H1 (cell line): ENCODE measurements at regions not wholly inside any gene's neighbourhood (a gene's known extent, or its start where the extent isn't known, plus 50 kb on each side); places are given as distances from the start of the nearest gene placed in this dataset.

Experiments
- CTCF ChIA-PET: fragments of 300-600 bp; sonication (Branson Sonifier 250); formaldehyde crosslinking; loops from one replicate; lab custom pipeline; 2021; ENCODE audit not compliant: partially characterized antibody; lab: Charles Lee
- POLR2A ChIA-PET: fragments of 300-600 bp; sonication (Branson Sonifier 250); formaldehyde crosslinking; loops from one replicate; lab custom pipeline; 2021; ENCODE audit warnings: inconsistent platforms; ENCODE audit not compliant: partially characterized antibody; lab: Charles Lee
- DNase-seq, 2 experiments: peaks; one replicate each; pipeline versions ENCODE4 v3.0.0 to v3.0.0-alpha.2; 2010 to 2022; ENCODE audit warnings: low spot score in 2 of 2, low read depth in 1 of 2, mixed read lengths in 1 of 2
- FAIRE-seq: peaks from 2 replicates; lab custom pipeline; 2011; peaks lifted over from hg19 to GRCh38; lab: Jason Lieb, UNC
- H2AFZ ChIP-seq: 2 replicates; pipeline ENCODE4 v1.8.1; 2012; ENCODE audit warnings: low read length, inconsistent platforms
- H2AK5ac ChIP-seq: 2 replicates; pipeline ENCODE4 v1.6.1; 2013; ENCODE audit warnings: low read depth, low read length
- H2BK120ac ChIP-seq: replicated peaks from 2 replicates; pipeline ENCODE3; 2013; ENCODE audit warnings: low read depth, low read length, inconsistent platforms
- H2BK12ac ChIP-seq: 2 replicates; pipeline ENCODE4 v1.6.1; 2013; ENCODE audit warnings: low read depth, low read length
- H2BK15ac ChIP-seq: 2 replicates; pipeline ENCODE4 v1.6.1; 2013; ENCODE audit warnings: low read length
- H2BK20ac ChIP-seq: 2 replicates; pipeline ENCODE4 v1.6.1; 2013; ENCODE audit warnings: low read length
- H2BK5ac ChIP-seq: 2 replicates; pipeline ENCODE4 v1.6.1; 2013; ENCODE audit warnings: low read depth, low read length
- H3K14ac ChIP-seq: 2 replicates; pipeline ENCODE4 v1.6.1; 2013; ENCODE audit warnings: inconsistent platforms; ENCODE audit not compliant: insufficient read length
- H3K18ac ChIP-seq: 2 replicates; pipeline ENCODE4 v1.6.1; 2013; ENCODE audit warnings: low read length; ENCODE audit errors: extremely low read depth
- H3K23ac ChIP-seq: 2 replicates; pipeline ENCODE4 v1.6.1; 2013; ENCODE audit warnings: inconsistent platforms; ENCODE audit not compliant: insufficient read length
- H3K23me2 ChIP-seq: 2 replicates; pipeline ENCODE4 v1.6.1; 2013; ENCODE audit warnings: low read depth, low read length
- H3K27ac ChIP-seq: 2 replicates; pipeline ENCODE4 v1.6.1; 2011; ENCODE audit warnings: low read depth, low read length, inconsistent platforms
- H3K27me3 ChIP-seq, 4 experiments: replicated peaks in 1 of 4; 1 replicate in 1 of 4; 2 replicates in 3 of 4; pipeline versions ENCODE4 v1.6.1 to v1.8.1; 2011 to 2013; ENCODE audit warnings: low read length in 3 of 4, mild to moderate bottlenecking in 3 of 4, inconsistent platforms in 2 of 4, mixed read lengths in 2 of 4, moderate library complexity in 1 of 4; ENCODE audit not compliant: control insufficient read depth in 3 of 4, insufficient read depth in 3 of 4; ENCODE audit errors: extremely low read depth in 1 of 4
- H3K36me3 ChIP-seq, 4 experiments: 2 replicates each; pipeline versions ENCODE4 v1.6.1 to v1.8.1; 2011 to 2013; ENCODE audit warnings: mild to moderate bottlenecking in 4 of 4, low read length in 3 of 4, moderate library complexity in 2 of 4, control low read depth in 1 of 4, inconsistent platforms in 1 of 4; ENCODE audit not compliant: insufficient read depth in 4 of 4, control insufficient read depth in 2 of 4
- H3K4ac ChIP-seq: replicated peaks from 2 replicates; pipeline ENCODE3; 2013; ENCODE audit warnings: low read length, low read depth, mixed read lengths, inconsistent platforms; ENCODE audit not compliant: insufficient read length
- H3K4me1 ChIP-seq, 4 experiments: replicated peaks in 1 of 4; 1 replicate in 1 of 4; 2 replicates in 3 of 4; pipeline versions ENCODE4 v1.6.1 to v1.8.1; 2011 to 2013; ENCODE audit warnings: low read length in 3 of 4, inconsistent platforms in 2 of 4, mixed read lengths in 1 of 4; ENCODE audit not compliant: insufficient read depth in 4 of 4, control insufficient read depth in 3 of 4
- H3K4me2 ChIP-seq, 2 experiments: 2 replicates each; pipeline versions ENCODE4 v1.6.1 to v1.8.1; 2011 to 2013; ENCODE audit warnings: low read depth in 2 of 2, low read length in 2 of 2, control low read depth in 1 of 2, inconsistent platforms in 1 of 2, mild to moderate bottlenecking in 1 of 2; ENCODE audit not compliant: insufficient read depth in 1 of 2
- H3K4me3 ChIP-seq, 4 experiments: fragments of 200-600, 300-600 bp in 1 of 4; sonication (generic), shearing (Covaris generic), sonication (Bioruptor Twin) in 1 of 4; 2 replicates each; pipeline versions ENCODE4 v1.5.1 to v1.8.1; 2011 to 2016; ENCODE audit warnings: low read length in 4 of 4, low read depth in 3 of 4, control low read depth in 2 of 4, inconsistent platforms in 2 of 4, mild to moderate bottlenecking in 2 of 4, mixed read lengths in 1 of 4, moderate library complexity in 1 of 4; ENCODE audit not compliant: insufficient read depth in 2 of 4; ENCODE audit errors: extremely low read depth in 1 of 4
- H3K56ac ChIP-seq: replicated peaks from 2 replicates; pipeline ENCODE3; 2013; ENCODE audit warnings: low read depth, mild to moderate bottlenecking, mixed read lengths, low read length, inconsistent platforms; ENCODE audit not compliant: insufficient read length
- H3K79me1 ChIP-seq: 2 replicates; pipeline ENCODE4 v1.6.1; 2013; ENCODE audit warnings: low read depth, low read length, control low read depth
- H3K79me2 ChIP-seq, 2 experiments: 2 replicates each; pipeline versions ENCODE4 v1.6.1 to v1.8.1; 2012 to 2013; ENCODE audit warnings: low read length in 2 of 2, mild to moderate bottlenecking in 2 of 2, inconsistent platforms in 1 of 2; ENCODE audit not compliant: insufficient read depth in 2 of 2, control insufficient read depth in 1 of 2
- H3K9ac ChIP-seq, 4 experiments: replicated peaks in 1 of 4; 1 replicate in 1 of 4; 2 replicates in 3 of 4; pipeline versions ENCODE4 v1.6.1 to v1.8.1; 2011 to 2013; ENCODE audit warnings: low read depth in 3 of 4, low read length in 3 of 4, control low read depth in 2 of 4, mild to moderate bottlenecking in 2 of 4, moderate library complexity in 2 of 4, inconsistent platforms in 1 of 4; ENCODE audit errors: extremely low read depth in 1 of 4
- H3K9me3 ChIP-seq, 2 experiments: 2 replicates each; pipeline versions ENCODE4 v1.6.1 to v1.8.1; 2012 to 2013; ENCODE audit warnings: mild to moderate bottlenecking in 2 of 2, moderate library complexity in 2 of 2, control low read depth in 1 of 2, inconsistent platforms in 1 of 2, low read depth in 1 of 2, low read length in 1 of 2, mixed read lengths in 1 of 2; ENCODE audit not compliant: insufficient read depth in 2 of 2
- H4K20me1 ChIP-seq, 2 experiments: replicated peaks in 1 of 2; 2 replicates each; pipeline versions ENCODE3 to v1.8.1; 2011 to 2013; ENCODE audit warnings: inconsistent platforms in 2 of 2, low read length in 2 of 2, mild to moderate bottlenecking in 1 of 2; ENCODE audit not compliant: insufficient read depth in 2 of 2, control insufficient read depth in 1 of 2
- H4K5ac ChIP-seq: 2 replicates; pipeline ENCODE4 v1.6.1; 2013; ENCODE audit warnings: low read length, low read depth, mixed read lengths, inconsistent platforms; ENCODE audit not compliant: insufficient read length
- H4K8ac ChIP-seq: 2 replicates; pipeline ENCODE4 v1.8.0; 2013; ENCODE audit warnings: mild to moderate bottlenecking, moderate library complexity, low read length, inconsistent platforms; ENCODE audit not compliant: insufficient read depth; ENCODE audit errors: extremely low read depth
- H4K91ac ChIP-seq: replicated peaks from 2 replicates; pipeline ENCODE3; 2013; ENCODE audit warnings: low read length, mixed read lengths, inconsistent platforms; ENCODE audit not compliant: insufficient read length
- EGR1 ChIP-seq: IDR thresholded peaks from 2 replicates; pipeline ENCODE4 v1.6.1; 2011; ENCODE audit warnings: low read depth, low read length, borderline replicate concordance
- EP300 ChIP-seq, 2 experiments: IDR thresholded peaks; 1 replicate in 1 of 2; 2 replicates in 1 of 2; pipeline ENCODE4 v1.6.1; 2011 to 2012; ENCODE audit warnings: low read depth in 2 of 2, low read length in 2 of 2, mild to moderate bottlenecking in 2 of 2, borderline replicate concordance in 1 of 2, inconsistent platforms in 1 of 2, moderate library complexity in 1 of 2
- FOSL1 ChIP-seq: IDR thresholded peaks from 2 replicates; pipeline ENCODE4 v1.6.1; 2011; ENCODE audit warnings: mild to moderate bottlenecking, low read depth, low read length, moderate library complexity; ENCODE audit not compliant: insufficient read depth
- MAX ChIP-seq: IDR thresholded peaks from 2 replicates; pipeline ENCODE4 v1.6.1; 2012; ENCODE audit warnings: inconsistent platforms
- POLR2A ChIP-seq, 2 experiments: IDR thresholded peaks; 1 replicate in 1 of 2; 2 replicates in 1 of 2; pipeline ENCODE4 v1.6.1; 2011; ENCODE audit warnings: low read depth in 2 of 2, low read length in 2 of 2, mild to moderate bottlenecking in 2 of 2; ENCODE audit errors: control extremely low read depth in 1 of 2
- RBBP5 ChIP-seq: IDR thresholded peaks from 2 replicates; pipeline ENCODE4 v1.7.1; 2012; ENCODE audit warnings: low read depth, mild to moderate bottlenecking, inconsistent platforms, low read length, moderate library complexity, borderline replicate concordance
- RXRA ChIP-seq: IDR thresholded peaks from 2 replicates; pipeline ENCODE4 v1.6.1; 2011; ENCODE audit warnings: low read depth, mild to moderate bottlenecking, low read length, moderate library complexity; ENCODE audit not compliant: insufficient read depth
- SP1 ChIP-seq: IDR thresholded peaks from 2 replicates; pipeline ENCODE4 v1.6.1; 2011; ENCODE audit warnings: low read depth, low read length
- SP2 ChIP-seq: IDR thresholded peaks from 2 replicates; pipeline ENCODE4 v1.6.1; 2012; ENCODE audit warnings: mild to moderate bottlenecking, low read length, inconsistent platforms
- TBP ChIP-seq: IDR thresholded peaks from 2 replicates; pipeline ENCODE4 v1.6.1; 2011; ENCODE audit warnings: low read depth, low read length, improper control_type of control experiment
- TCF12 ChIP-seq: IDR thresholded peaks from 2 replicates; pipeline ENCODE4 v1.6.1; 2011; ENCODE audit warnings: low read depth, mild to moderate bottlenecking, low read length
- YY1 ChIP-seq: IDR thresholded peaks from 2 replicates; pipeline ENCODE4 v1.6.1; 2011; ENCODE audit warnings: low read depth, mild to moderate bottlenecking, low read length
- WGBS, 2 experiments: shearing (Covaris generic) in 1 of 2; methylation state at CpG; one replicate each; pipeline versions ENCODE4 v1.1.6 to v1.1.7; 2013 to 2015; ENCODE audit warnings: low lambda C conversion rate in 2 of 2, mixed read lengths in 2 of 2, inconsistent platforms in 1 of 2, low coverage in 1 of 2, missing lambda C conversion rate in 1 of 2; ENCODE audit not compliant: insufficient replicate concordance in 2 of 2, insufficient coverage in 1 of 2, insufficient read length in 1 of 2; ENCODE audit errors: extremely low coverage in 1 of 2, missing lambda C conversion rate in 1 of 2; 5-methylcytosine and 5-hydroxymethylcytosine counted together
- TF ChIP-seq, protein P1 (sequence below): IDR thresholded peaks from 2 replicates; pipeline ENCODE4 v1.6.1; 2012; ENCODE audit warnings: inconsistent platforms

DNA sequence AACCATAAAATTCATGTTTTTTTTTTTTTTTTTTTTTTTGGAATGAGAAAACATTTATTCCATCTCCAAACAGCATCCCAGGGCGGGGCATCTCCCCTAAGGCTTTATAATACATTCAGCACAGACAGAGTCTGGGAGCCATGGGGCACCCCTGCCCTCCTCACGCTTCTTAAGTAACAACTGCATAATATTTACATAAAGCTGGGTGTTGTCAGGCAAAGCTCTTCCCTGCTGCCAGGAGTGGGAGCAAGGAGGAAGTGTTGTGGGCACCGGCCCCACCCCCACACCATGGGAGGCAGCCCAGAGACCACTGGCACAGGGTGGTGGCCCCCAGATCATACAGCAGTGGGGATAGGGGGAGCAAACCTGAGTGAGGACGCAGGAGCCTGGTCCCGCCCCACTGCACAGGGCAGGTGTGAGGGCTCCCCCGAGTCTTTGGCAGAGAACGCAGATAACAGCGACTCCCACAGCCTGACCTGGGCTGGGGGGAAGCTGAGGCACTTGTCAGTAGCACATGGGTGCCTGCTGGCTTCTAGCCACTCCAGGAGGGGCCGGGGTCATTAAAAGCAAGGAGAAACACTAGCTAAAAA lies 86.1 kb upstream of the CEP78 start:
- no peak overlapping the region for H2BK20ac ChIP-seq
- H2BK15ac ChIP-seq, result no peak overlapping the region
- 87% methylated on average over 9 of the region's 9 CpGs; no CpG with 5 or more reads in 1 of the 2 experiments for WGBS, 2 experiments
- ChIA-PET CTCF (interaction anchor here (0.6 to 1.2 kb wide), 3 partner anchors 20 to 1017 kb away, joined by 3 read pairs; no protein-coding TSS in a partner anchor), POLR2A (interaction anchor here (2.4 kb wide), 1 partner anchor 146 kb away, joined by 7 read pairs; the partner anchor contains the start of gene PSAT1)
- no peaks in the 10 kb centered on the region for H3K79me2 ChIP-seq
- no peaks in the 10 kb centered on the region for H3K79me1 ChIP-seq
- H2BK5ac ChIP-seq, result no peak overlapping the region
- H3K9ac ChIP-seq, result no peak overlapping the region
- H2BK120ac ChIP-seq, result no peak overlapping the region
- no peak overlapping the region for H3K27ac ChIP-seq
- H3K18ac ChIP-seq, result no peak overlapping the region
- H3K4ac ChIP-seq, result no peak overlapping the region
- no peak for DNase-seq
- no peak overlapping the region for H2AK5ac ChIP-seq
- H2BK12ac ChIP-seq, result no peak overlapping the region
- H3K14ac ChIP-seq, result no peak overlapping the region
- TF ChIP-seq TCF12 (no peak), SP1 (no peak), MAX (no peak), RBBP5 (no peak), TBP (no peak), FOSL1 (no peak), SP2 (no peak), EP300 (IDR thresholded peaks at IDR 0.05; ENCODE audit: borderline replicate concordance in 1 of 2, low read depth in 2 of 2, low read length in 2 of 2) (no peak), POLR2A (IDR thresholded peaks at IDR 0.05; ENCODE audit: control extremely low read depth in 1 of 2, low read depth in 2 of 2, low read length in 2 of 2) (no peak), YY1 (no peak), RXRA (no peak), EGR1 (no peak)
- TF ChIP-seq, protein P1, sequence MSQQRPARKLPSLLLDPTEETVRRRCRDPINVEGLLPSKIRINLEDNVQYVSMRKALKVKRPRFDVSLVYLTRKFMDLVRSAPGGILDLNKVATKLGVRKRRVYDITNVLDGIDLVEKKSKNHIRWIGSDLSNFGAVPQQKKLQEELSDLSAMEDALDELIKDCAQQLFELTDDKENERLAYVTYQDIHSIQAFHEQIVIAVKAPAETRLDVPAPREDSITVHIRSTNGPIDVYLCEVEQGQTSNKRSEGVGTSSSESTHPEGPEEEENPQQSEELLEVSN, result no peak
- no peaks in the 10 kb centered on the region for H3K27me3 ChIP-seq
- no peak overlapping the region for H4K5ac ChIP-seq
- H4K20me1 ChIP-seq, result no peaks in the 10 kb centered on the region
- H3K4me2 ChIP-seq, result no peak overlapping the region
- no peak overlapping the region for H3K4me3 ChIP-seq
- FAIRE-seq, result no peak
- no peak overlapping the region for H3K23ac ChIP-seq
- H3K36me3 ChIP-seq, result no peaks in the 10 kb centered on the region
- H4K8ac ChIP-seq, result peak overlapping the region; percentile 2; the same call in 1 of the 2 replicates
- peaks cover 0 to 3% (median 1%) of the 10 kb centered on the region in 4 experiments; a peak in 2 of 7 replicates for H3K4me1 ChIP-seq
- H3K56ac ChIP-seq, result no peak overlapping the region
- no peak overlapping the region for H4K91ac ChIP-seq
- no peaks in the 10 kb centered on the region for H3K23me2 ChIP-seq
- H3K9me3 ChIP-seq, result no peaks in the 10 kb centered on the region
- no peak overlapping the region; the same call in 1 of the 2 replicates for H2AFZ ChIP-seq
